Gastrocnemius medialis (tissue), 4 donors: ENCODE measurements at regions not wholly inside any gene's neighbourhood (a gene's known extent, or its start where the extent isn't known, plus 50 kb on each side); places are given as distances from the start of the nearest gene placed in this dataset.

Experiments
- POLR2A ChIP-seq, 2 donors: fragments of 450-650 bp; IDR thresholded peaks; one replicate each; pipeline ENCODE4 v1.6.1; 2017; ENCODE audit warnings: antibody characterized with exemption in 2 of 2, mild to moderate bottlenecking in 2 of 2, moderate library complexity in 2 of 2
- TF ChIP-seq, protein P1 (sequence below), 5 experiments: fragments of 450-650 bp in 3 of 5; fragments of 200-600 bp in 2 of 5; sonication (generic) in 2 of 5; IDR thresholded peaks in 4 of 5; conservative IDR thresholded peaks in 1 of 5; 1 replicate in 4 of 5; 2 replicates in 1 of 5; pipeline ENCODE4 v1.5.1; 2016 to 2019; ENCODE audit warnings: antibody characterized with exemption in 5 of 5, mild to moderate bottlenecking in 3 of 5, moderate library complexity in 3 of 5

DNA sequence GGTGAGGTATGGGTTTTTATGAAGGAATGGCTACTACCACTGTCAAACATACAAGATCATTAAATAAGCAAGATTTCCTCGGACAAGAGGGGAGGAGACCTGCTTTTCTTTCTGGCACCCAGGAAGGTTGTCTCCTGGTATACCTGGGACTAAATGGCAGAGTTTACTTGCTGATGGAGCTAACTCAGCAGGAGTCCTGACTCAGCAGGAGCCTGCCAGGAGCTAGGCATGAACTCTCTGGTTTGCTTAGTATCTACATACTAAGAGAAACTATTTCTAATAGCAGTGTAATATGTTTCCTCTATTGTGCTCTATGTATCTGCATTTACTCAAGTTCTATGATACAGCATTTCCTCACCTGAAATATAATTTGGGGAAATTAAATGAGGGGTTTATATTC lies 404.2 kb downstream of the RSL24D1 start:
- TF ChIP-seq, protein P1, sequence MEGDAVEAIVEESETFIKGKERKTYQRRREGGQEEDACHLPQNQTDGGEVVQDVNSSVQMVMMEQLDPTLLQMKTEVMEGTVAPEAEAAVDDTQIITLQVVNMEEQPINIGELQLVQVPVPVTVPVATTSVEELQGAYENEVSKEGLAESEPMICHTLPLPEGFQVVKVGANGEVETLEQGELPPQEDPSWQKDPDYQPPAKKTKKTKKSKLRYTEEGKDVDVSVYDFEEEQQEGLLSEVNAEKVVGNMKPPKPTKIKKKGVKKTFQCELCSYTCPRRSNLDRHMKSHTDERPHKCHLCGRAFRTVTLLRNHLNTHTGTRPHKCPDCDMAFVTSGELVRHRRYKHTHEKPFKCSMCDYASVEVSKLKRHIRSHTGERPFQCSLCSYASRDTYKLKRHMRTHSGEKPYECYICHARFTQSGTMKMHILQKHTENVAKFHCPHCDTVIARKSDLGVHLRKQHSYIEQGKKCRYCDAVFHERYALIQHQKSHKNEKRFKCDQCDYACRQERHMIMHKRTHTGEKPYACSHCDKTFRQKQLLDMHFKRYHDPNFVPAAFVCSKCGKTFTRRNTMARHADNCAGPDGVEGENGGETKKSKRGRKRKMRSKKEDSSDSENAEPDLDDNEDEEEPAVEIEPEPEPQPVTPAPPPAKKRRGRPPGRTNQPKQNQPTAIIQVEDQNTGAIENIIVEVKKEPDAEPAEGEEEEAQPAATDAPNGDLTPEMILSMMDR (IDR thresholded peaks at IDR 0.05 in 4 of 5, conservative IDR thresholded peaks at IDR 0.05 in 1 of 5): no peak
- TF ChIP-seq POLR2A (IDR thresholded peaks at IDR 0.05): no peak
